SK-N-SH (cell line): ENCODE measurements at regions not wholly inside any gene's neighbourhood (a gene's known extent, or its start where the extent isn't known, plus 50 kb on each side); places are given as distances from the start of the nearest gene placed in this dataset.

ENCODE experiments used
- CTCF ChIA-PET: fragments of 300-600, 350-600 bp; formaldehyde crosslinking; extraction: SDS; loops from one replicate; lab custom pipeline; 2021; lab: Yijun Ruan, JAX
- POLR2A ChIA-PET: fragments of 350-600 bp; sonication (Branson Sonifier 250); formaldehyde crosslinking; extraction: SDS; loops from one replicate; lab custom pipeline; 2020; ENCODE audit warnings: antibody characterized with exemption, inconsistent platforms; lab: Yijun Ruan, JAX
- DNase-seq: peaks from one replicate; pipeline ENCODE4 v3.0.0; 2012
- H2AFZ ChIP-seq: fragments of 200-600 bp; sonication (generic); 2 replicates; pipeline ENCODE4 v1.8.1; 2016; ENCODE audit warnings: antibody characterized with exemption, mild to moderate bottlenecking, low read depth
- H3F3A ChIP-seq: fragments of 200-600 bp; sonication (generic); replicated peaks from 2 replicates; pipeline ENCODE3; 2016; ENCODE audit warnings: antibody characterized with exemption, mild to moderate bottlenecking; ENCODE audit not compliant: insufficient read depth
- H3K27ac ChIP-seq, 2 experiments: fragments of 200-500 bp in 1 of 2; fragments of 200-600 bp in 1 of 2; sonication (Bioruptor generic) in 1 of 2; sonication (generic), shearing (Covaris generic) in 1 of 2; 2 replicates each; pipeline versions ENCODE4 v1.5.1 to v1.6.1; 2014 to 2016; ENCODE audit warnings: low read depth in 2 of 2, inconsistent platforms in 1 of 2, low read length in 1 of 2, mild to moderate bottlenecking in 1 of 2, mixed read lengths in 1 of 2
- H3K27me3 ChIP-seq: fragments of 200-600 bp; sonication (generic), shearing (Covaris generic); 2 replicates; pipeline ENCODE4 v1.6.1; 2016; ENCODE audit warnings: mixed run types; ENCODE audit not compliant: insufficient read depth
- H3K36me3 ChIP-seq, 2 experiments: fragments of 200-500 bp in 1 of 2; fragments of 200-600 bp in 1 of 2; sonication (Bioruptor generic) in 1 of 2; sonication (generic) in 1 of 2; replicated peaks in 1 of 2; 2 replicates each; pipeline versions ENCODE3 to v1.5.1; 2014 to 2016; ENCODE audit warnings: low read length in 1 of 2, mild to moderate bottlenecking in 1 of 2; ENCODE audit not compliant: insufficient read depth in 2 of 2, control insufficient read depth in 1 of 2
- H3K4me1 ChIP-seq, 2 experiments: fragments of 200-500 bp in 1 of 2; fragments of 200-600 bp in 1 of 2; sonication (Bioruptor generic) in 1 of 2; sonication (generic), shearing (Covaris generic) in 1 of 2; 2 replicates each; pipeline versions ENCODE4 v1.5.1 to v1.6.1; 2014 to 2016; ENCODE audit warnings: low read depth in 1 of 2, low read length in 1 of 2, mixed run types in 1 of 2; ENCODE audit not compliant: insufficient read depth in 2 of 2, control insufficient read depth in 1 of 2
- H3K4me2 ChIP-seq: fragments of 200-600 bp; sonication (generic), shearing (Covaris generic); 2 replicates; pipeline ENCODE4 v1.6.1; 2017; ENCODE audit warnings: mixed run types
- H3K4me3 ChIP-seq, 2 experiments: fragments of 200-500 bp in 1 of 2; fragments of 200-600 bp in 1 of 2; sonication (Bioruptor generic) in 1 of 2; sonication (generic), shearing (Covaris generic) in 1 of 2; 2 replicates each; pipeline versions ENCODE4 v1.5.1 to v1.8.1; 2014 to 2016; ENCODE audit warnings: low read depth in 2 of 2, inconsistent platforms in 1 of 2, low read length in 1 of 2, mild to moderate bottlenecking in 1 of 2, mixed read lengths in 1 of 2, moderate library complexity in 1 of 2
- H3K79me2 ChIP-seq: fragments of 200-600 bp; sonication (generic); 2 replicates; pipeline ENCODE4 v1.8.1; 2017; ENCODE audit warnings: mild to moderate bottlenecking; ENCODE audit not compliant: insufficient read depth
- H3K9ac ChIP-seq: fragments of 200-600 bp; sonication (generic); 2 replicates; pipeline ENCODE4 v1.6.1; 2017; ENCODE audit warnings: mixed run types
- H3K9me2 ChIP-seq: fragments of 200-600 bp; sonication (generic); 2 replicates; pipeline ENCODE4 v1.6.1; 2017; ENCODE audit warnings: mixed run types
- H3K9me3 ChIP-seq: fragments of 200-600 bp; sonication (generic); 2 replicates; pipeline ENCODE4 v1.6.1; 2017; ENCODE audit warnings: mixed run types, mild to moderate bottlenecking, moderate library complexity
- H4K20me1 ChIP-seq: fragments of 200-600 bp; sonication (generic); 2 replicates; pipeline ENCODE4 v1.6.1; 2017; ENCODE audit warnings: mild to moderate bottlenecking, mixed run types; ENCODE audit not compliant: insufficient read depth
- CTCF ChIP-seq: fragments of 200-600 bp; sonication (generic); IDR thresholded peaks from 2 replicates; pipeline ENCODE4 v1.6.1; 2017; ENCODE audit warnings: antibody characterized with exemption, mild to moderate bottlenecking, moderate library complexity
- ELF1 ChIP-seq: IDR thresholded peaks from 2 replicates; pipeline ENCODE4 v1.4.0; 2012
- FOSL2 ChIP-seq: IDR thresholded peaks from 2 replicates; pipeline ENCODE4 v1.4.0; 2012; ENCODE audit warnings: low read depth, mild to moderate bottlenecking, moderate library complexity, borderline replicate concordance
- FOXJ3 ChIP-seq: sonication (generic); formaldehyde crosslinking; IDR thresholded peaks from 2 replicates; pipeline ENCODE4 v1.5.1; 2020; ENCODE audit warnings: mild to moderate bottlenecking, missing genetic modification reagents
- FOXM1 ChIP-seq: IDR thresholded peaks from 2 replicates; pipeline ENCODE4 v1.4.0; 2012; ENCODE audit warnings: low read depth, mild to moderate bottlenecking
- MEF2A ChIP-seq: IDR thresholded peaks from 2 replicates; pipeline ENCODE4 v1.4.0; 2012; ENCODE audit warnings: low read depth, borderline replicate concordance
- PBX3 ChIP-seq: IDR thresholded peaks from 2 replicates; pipeline ENCODE4; 2012
- RAD21 ChIP-seq: IDR thresholded peaks from 2 replicates; pipeline ENCODE4 v1.6.1; 2012; ENCODE audit warnings: mild to moderate bottlenecking, low read length
- RXRA ChIP-seq: IDR thresholded peaks from 2 replicates; pipeline ENCODE4 v1.4.0; 2012; ENCODE audit warnings: low read depth, mild to moderate bottlenecking, borderline replicate concordance
- TEAD4 ChIP-seq: IDR thresholded peaks from 2 replicates; pipeline ENCODE4 v1.4.0; 2012; ENCODE audit warnings: mild to moderate bottlenecking, borderline replicate concordance; ENCODE audit not compliant: insufficient read depth
- ZBTB33 ChIP-seq: IDR thresholded peaks from 2 replicates; pipeline ENCODE4 v1.4.0; 2012; ENCODE audit warnings: low read depth, borderline replicate concordance
- WGBS: methylation state at CpG from one replicate; pipeline ENCODE4 v1.1.6; 2017; ENCODE audit warnings: low lambda C conversion rate; 5-methylcytosine and 5-hydroxymethylcytosine counted together

- TF ChIP-seq ELF1 (no peak), RXRA (no peak), FOSL2 (no peak), ZBTB33 (no peak), TEAD4 (no peak), FOXM1 (no peak), CTCF (no peak), RAD21 (no peak), PBX3 (no peak)
- H3K4me1 ChIP-seq = peaks cover 0 to 3% of the 10 kb centered on the region in 2 experiments; a peak in 1 of 4 replicates
- H3K9me2 ChIP-seq = no peaks in the 10 kb centered on the region
- CTCF ChIA-PET = no interaction called here
- H2AFZ ChIP-seq = no peak overlapping the region
- no peaks in the 10 kb centered on the region for H3K9me3 ChIP-seq
- H3K27ac ChIP-seq = no peak overlapping the region
- no peak overlapping the region for H3K4me3 ChIP-seq
- no peak overlapping the region for H3K4me2 ChIP-seq
- H3K79me2 ChIP-seq = no peaks in the 10 kb centered on the region
- H3F3A ChIP-seq = no peaks in the 10 kb centered on the region
- POLR2A ChIA-PET = no interaction called here
- 22% methylated on average over 2 of the region's 2 CpGs for WGBS
- no peaks in the 10 kb centered on the region for H3K27me3 ChIP-seq
- no peak for DNase-seq
- no peaks in the 10 kb centered on the region for H3K36me3 ChIP-seq
- no peaks in the 10 kb centered on the region for H4K20me1 ChIP-seq
- H3K9ac ChIP-seq = no peak overlapping the region
These were observed 674.7 kb upstream of the SALL1 start for GRCh38 chr16:51825779-51826178.

GRCh38 chr16:51822471-51822870, 671.4 kb upstream of the SALL1 start:
- peaks cover 0 to 3% of the 10 kb centered on the region in 2 experiments; a peak in 1 of 4 replicates for H3K4me1 ChIP-seq
- POLR2A ChIA-PET = no interaction called here

More at GRCh38 chr16:51822471-51822870, 671.4 kb upstream of the SALL1 start:
- H3F3A ChIP-seq = no peaks in the 10 kb centered on the region
- no peak overlapping the region for H3K4me2 ChIP-seq
- H4K20me1 ChIP-seq = no peaks in the 10 kb centered on the region
- no peaks in the 10 kb centered on the region for H3K79me2 ChIP-seq
- no peak overlapping the region for H2AFZ ChIP-seq
- H3K9ac ChIP-seq = no peak overlapping the region
- no peak for DNase-seq
- no peaks in the 10 kb centered on the region for H3K27me3 ChIP-seq
- no peaks in the 10 kb centered on the region for H3K9me3 ChIP-seq
- TF ChIP-seq MEF2A (no peak), FOXJ3 (no peak), TEAD4 (no peak)
- WGBS = 7% methylated on average over 2 of the region's 2 CpGs
- CTCF ChIA-PET = interaction anchor here (1.1 to 7.7 kb wide), 3 partner anchors 61 to 158 kb away, joined by 3 to 210 read pairs (median 147); no protein-coding TSS in a partner anchor
- no peaks in the 10 kb centered on the region for H3K36me3 ChIP-seq
- H3K9me2 ChIP-seq = no peaks in the 10 kb centered on the region
- no peak overlapping the region for H3K4me3 ChIP-seq
- no peak overlapping the region for H3K27ac ChIP-seq
